SK-N-SH treated with all-trans-retinoic acid at 6 μM for 48 hours (cell line): ENCODE measurements at regions not wholly inside any gene's neighbourhood (a gene's known extent, or its start where the extent isn't known, plus 50 kb on each side); places are given as distances from the start of the nearest gene placed in this dataset.

Experiments
- ATAC-seq: fragments of 200-7000 bp; cut with Tn5 transposase; 3 replicates; pipeline ENCODE4 v1.9.1; 2020; ENCODE audit warnings: mild to moderate bottlenecking, moderate library complexity
- BACH2 ChIP-seq: fragments of 250-450 bp; sonication (Bioruptor Pico); IDR thresholded peaks from 2 replicates; pipeline ENCODE4 v1.9.0; 2021; ENCODE audit warnings: mild to moderate bottlenecking, borderline replicate concordance
- CSDC2 ChIP-seq: fragments of 250-450 bp; sonication (Bioruptor Pico); IDR thresholded peaks from 2 replicates; pipeline ENCODE4 v1.5.0; 2020; ENCODE audit warnings: mild to moderate bottlenecking, moderate library complexity
- ESRRG ChIP-seq: fragments of 250-450 bp; sonication (Bioruptor Pico); IDR thresholded peaks from 2 replicates; pipeline ENCODE4 v1.6.1; 2021; ENCODE audit warnings: mild to moderate bottlenecking
- GLIS3 ChIP-seq: fragments of 250-450 bp; sonication (Bioruptor Pico); IDR thresholded peaks from 2 replicates; pipeline ENCODE4 v1.5.0; 2020; ENCODE audit warnings: mild to moderate bottlenecking, moderate library complexity
- ISL1 ChIP-seq: fragments of 250-450 bp; sonication (Bioruptor Pico); IDR thresholded peaks from 2 replicates; pipeline ENCODE4 v2.1.2; 2022; ENCODE audit warnings: mild to moderate bottlenecking, moderate library complexity
- OSR1 ChIP-seq: fragments of 250-450 bp; sonication (Bioruptor Pico); IDR thresholded peaks from 2 replicates; pipeline ENCODE4 v1.8.0; 2022; ENCODE audit warnings: moderate library complexity, mild to moderate bottlenecking, inconsistent platforms
- RARB ChIP-seq: fragments of 250-450 bp; sonication (Bioruptor Pico); IDR thresholded peaks from 2 replicates; pipeline ENCODE4 v1.8.0; 2021; ENCODE audit warnings: mild to moderate bottlenecking, moderate library complexity
- SNAI2 ChIP-seq: fragments of 250-450 bp; sonication (Bioruptor Pico); IDR thresholded peaks from 2 replicates; pipeline ENCODE4 v1.5.0; 2020; ENCODE audit warnings: mild to moderate bottlenecking, moderate library complexity
- TCF4 ChIP-seq: fragments of 250-450 bp; sonication (Bioruptor Pico); IDR thresholded peaks from 2 replicates; pipeline ENCODE4 v1.8.0; 2021; ENCODE audit warnings: mild to moderate bottlenecking, moderate library complexity, borderline replicate concordance
- TOX ChIP-seq: fragments of 250-450 bp; sonication (Bioruptor Pico); IDR thresholded peaks from 2 replicates; pipeline ENCODE4 v1.8.0; 2021; ENCODE audit warnings: mild to moderate bottlenecking, moderate library complexity, borderline replicate concordance
- ZC3H10 ChIP-seq: fragments of 250-450 bp; sonication (Bioruptor Pico); IDR thresholded peaks from 2 replicates; pipeline ENCODE4 v1.5.1; 2021; ENCODE audit warnings: mild to moderate bottlenecking, moderate library complexity
- ZNF565 ChIP-seq: fragments of 450-650 bp; formaldehyde crosslinking; conservative IDR thresholded peaks from 2 replicates; pipeline ENCODE4 v1.5.0; 2020; ENCODE audit warnings: low read depth, mild to moderate bottlenecking, moderate library complexity
- ZNF8 ChIP-seq: fragments of 450-650 bp; formaldehyde crosslinking; IDR thresholded peaks from 2 replicates; pipeline ENCODE4 v1.5.0; 2020; ENCODE audit warnings: mild to moderate bottlenecking, moderate library complexity
- TF ChIP-seq, protein P1 (sequence below): fragments of 250-450 bp; sonication (Bioruptor Pico); IDR thresholded peaks from 2 replicates; pipeline ENCODE4 v1.5.0; 2020; ENCODE audit warnings: mild to moderate bottlenecking, moderate library complexity
- TF ChIP-seq, protein P2 (sequence below): fragments of 250-450 bp; sonication (Bioruptor Pico); IDR thresholded peaks from 2 replicates; pipeline ENCODE4 v1.8.0; 2020; ENCODE audit warnings: mild to moderate bottlenecking, moderate library complexity, borderline replicate concordance
- TF ChIP-seq, protein P3 (sequence below): fragments of 250-450 bp; sonication (Bioruptor Pico); IDR thresholded peaks from 2 replicates; pipeline ENCODE4 v1.5.1; 2020; ENCODE audit warnings: low read depth, mild to moderate bottlenecking, moderate library complexity
- TF ChIP-seq, protein P4 (sequence below): fragments of 250-450 bp; sonication (Bioruptor Pico); IDR thresholded peaks from 2 replicates; pipeline ENCODE4 v1.8.0; 2021; ENCODE audit warnings: low read depth, mild to moderate bottlenecking, moderate library complexity, borderline replicate concordance

DNA sequence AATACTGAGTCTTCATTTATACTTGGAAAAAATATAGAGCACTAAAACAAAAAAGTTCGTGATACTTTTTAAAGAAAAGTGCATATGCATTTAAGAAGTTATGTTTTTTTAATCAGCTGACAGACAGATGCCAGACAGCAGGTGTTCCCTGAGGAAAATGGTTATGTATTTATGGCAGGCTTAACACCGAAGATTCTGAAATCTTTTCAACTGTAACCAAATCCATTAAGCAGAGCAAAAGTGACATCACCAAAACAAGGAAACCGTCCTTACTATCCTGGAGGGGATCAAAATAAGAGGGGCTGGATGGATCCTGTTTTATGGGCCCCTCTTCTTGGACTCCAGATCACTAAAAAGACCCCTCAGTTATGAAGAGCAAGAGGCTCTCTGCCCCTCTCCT lies 404.9 kb upstream of the ADAMTS16 start:
- ATAC-seq, result no peak

DNA sequence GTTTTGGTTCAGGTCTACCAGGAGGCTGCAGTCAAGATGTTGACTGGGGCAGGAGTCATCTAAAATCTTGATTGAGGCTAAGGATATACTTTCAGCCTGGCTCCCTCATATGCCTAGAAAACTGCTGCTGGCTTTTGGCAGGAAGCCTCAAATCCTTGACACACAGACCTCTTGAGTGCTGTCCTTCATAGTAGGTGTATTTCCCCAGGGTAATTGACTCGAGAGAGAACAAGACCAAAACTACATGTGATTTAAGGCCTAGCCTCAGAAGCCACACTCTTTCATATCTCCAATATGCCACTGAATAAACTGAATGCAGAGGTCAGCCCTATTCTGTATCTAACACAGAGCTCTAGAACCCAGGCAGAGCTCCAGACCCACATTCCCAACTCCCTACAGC lies 402.3 kb upstream of the ADAMTS16 start:
- TF ChIP-seq, protein P1, sequence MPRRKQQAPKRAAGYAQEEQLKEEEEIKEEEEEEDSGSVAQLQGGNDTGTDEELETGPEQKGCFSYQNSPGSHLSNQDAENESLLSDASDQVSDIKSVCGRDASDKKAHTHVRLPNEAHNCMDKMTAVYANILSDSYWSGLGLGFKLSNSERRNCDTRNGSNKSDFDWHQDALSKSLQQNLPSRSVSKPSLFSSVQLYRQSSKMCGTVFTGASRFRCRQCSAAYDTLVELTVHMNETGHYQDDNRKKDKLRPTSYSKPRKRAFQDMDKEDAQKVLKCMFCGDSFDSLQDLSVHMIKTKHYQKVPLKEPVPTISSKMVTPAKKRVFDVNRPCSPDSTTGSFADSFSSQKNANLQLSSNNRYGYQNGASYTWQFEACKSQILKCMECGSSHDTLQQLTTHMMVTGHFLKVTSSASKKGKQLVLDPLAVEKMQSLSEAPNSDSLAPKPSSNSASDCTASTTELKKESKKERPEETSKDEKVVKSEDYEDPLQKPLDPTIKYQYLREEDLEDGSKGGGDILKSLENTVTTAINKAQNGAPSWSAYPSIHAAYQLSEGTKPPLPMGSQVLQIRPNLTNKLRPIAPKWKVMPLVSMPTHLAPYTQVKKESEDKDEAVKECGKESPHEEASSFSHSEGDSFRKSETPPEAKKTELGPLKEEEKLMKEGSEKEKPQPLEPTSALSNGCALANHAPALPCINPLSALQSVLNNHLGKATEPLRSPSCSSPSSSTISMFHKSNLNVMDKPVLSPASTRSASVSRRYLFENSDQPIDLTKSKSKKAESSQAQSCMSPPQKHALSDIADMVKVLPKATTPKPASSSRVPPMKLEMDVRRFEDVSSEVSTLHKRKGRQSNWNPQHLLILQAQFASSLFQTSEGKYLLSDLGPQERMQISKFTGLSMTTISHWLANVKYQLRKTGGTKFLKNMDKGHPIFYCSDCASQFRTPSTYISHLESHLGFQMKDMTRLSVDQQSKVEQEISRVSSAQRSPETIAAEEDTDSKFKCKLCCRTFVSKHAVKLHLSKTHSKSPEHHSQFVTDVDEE (CRISPR knock-in tag), result no peak
- TF ChIP-seq, protein P2, sequence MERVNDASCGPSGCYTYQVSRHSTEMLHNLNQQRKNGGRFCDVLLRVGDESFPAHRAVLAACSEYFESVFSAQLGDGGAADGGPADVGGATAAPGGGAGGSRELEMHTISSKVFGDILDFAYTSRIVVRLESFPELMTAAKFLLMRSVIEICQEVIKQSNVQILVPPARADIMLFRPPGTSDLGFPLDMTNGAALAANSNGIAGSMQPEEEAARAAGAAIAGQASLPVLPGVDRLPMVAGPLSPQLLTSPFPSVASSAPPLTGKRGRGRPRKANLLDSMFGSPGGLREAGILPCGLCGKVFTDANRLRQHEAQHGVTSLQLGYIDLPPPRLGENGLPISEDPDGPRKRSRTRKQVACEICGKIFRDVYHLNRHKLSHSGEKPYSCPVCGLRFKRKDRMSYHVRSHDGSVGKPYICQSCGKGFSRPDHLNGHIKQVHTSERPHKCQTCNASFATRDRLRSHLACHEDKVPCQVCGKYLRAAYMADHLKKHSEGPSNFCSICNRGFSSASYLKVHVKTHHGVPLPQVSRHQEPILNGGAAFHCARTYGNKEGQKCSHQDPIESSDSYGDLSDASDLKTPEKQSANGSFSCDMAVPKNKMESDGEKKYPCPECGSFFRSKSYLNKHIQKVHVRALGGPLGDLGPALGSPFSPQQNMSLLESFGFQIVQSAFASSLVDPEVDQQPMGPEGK (CRISPR knock-in tag), result no peak
- TF ChIP-seq GLIS3, result no peak
- no peak for TF ChIP-seq RARB (CRISPR knock-in tag)
- TF ChIP-seq, protein P3, sequence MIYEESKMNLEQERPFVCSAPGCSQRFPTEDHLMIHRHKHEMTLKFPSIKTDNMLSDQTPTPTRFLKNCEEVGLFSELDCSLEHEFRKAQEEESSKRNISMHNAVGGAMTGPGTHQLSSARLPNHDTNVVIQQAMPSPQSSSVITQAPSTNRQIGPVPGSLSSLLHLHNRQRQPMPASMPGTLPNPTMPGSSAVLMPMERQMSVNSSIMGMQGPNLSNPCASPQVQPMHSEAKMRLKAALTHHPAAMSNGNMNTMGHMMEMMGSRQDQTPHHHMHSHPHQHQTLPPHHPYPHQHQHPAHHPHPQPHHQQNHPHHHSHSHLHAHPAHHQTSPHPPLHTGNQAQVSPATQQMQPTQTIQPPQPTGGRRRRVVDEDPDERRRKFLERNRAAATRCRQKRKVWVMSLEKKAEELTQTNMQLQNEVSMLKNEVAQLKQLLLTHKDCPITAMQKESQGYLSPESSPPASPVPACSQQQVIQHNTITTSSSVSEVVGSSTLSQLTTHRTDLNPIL (CRISPR knock-in tag), result no peak
- TF ChIP-seq ZC3H10 (CRISPR knock-in tag), result no peak
- no peak for TF ChIP-seq SNAI2 (CRISPR knock-in tag)
- TF ChIP-seq, protein P4, sequence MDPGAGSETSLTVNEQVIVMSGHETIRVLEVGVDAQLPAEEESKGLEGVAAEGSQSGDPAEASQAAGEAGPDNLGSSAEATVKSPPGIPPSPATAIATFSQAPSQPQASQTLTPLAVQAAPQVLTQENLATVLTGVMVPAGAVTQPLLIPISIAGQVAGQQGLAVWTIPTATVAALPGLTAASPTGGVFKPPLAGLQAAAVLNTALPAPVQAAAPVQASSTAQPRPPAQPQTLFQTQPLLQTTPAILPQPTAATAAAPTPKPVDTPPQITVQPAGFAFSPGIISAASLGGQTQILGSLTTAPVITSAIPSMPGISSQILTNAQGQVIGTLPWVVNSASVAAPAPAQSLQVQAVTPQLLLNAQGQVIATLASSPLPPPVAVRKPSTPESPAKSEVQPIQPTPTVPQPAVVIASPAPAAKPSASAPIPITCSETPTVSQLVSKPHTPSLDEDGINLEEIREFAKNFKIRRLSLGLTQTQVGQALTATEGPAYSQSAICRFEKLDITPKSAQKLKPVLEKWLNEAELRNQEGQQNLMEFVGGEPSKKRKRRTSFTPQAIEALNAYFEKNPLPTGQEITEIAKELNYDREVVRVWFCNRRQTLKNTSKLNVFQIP (CRISPR knock-in tag), result no peak
- no peak for TF ChIP-seq TCF4 (CRISPR knock-in tag)
- TF ChIP-seq ISL1, result no peak
- no peak for TF ChIP-seq ESRRG
- ATAC-seq, result no peak

More for the DNA sequence above, 404.9 kb upstream of the ADAMTS16 start:
- TF ChIP-seq, protein P1 (CRISPR knock-in tag), result no peak
- no peak for TF ChIP-seq ZNF8 (CRISPR knock-in tag)
- no peak for TF ChIP-seq ZC3H10 (CRISPR knock-in tag)
- TF ChIP-seq TOX, result no peak
- TF ChIP-seq BACH2 (CRISPR knock-in tag), result no peak
- TF ChIP-seq CSDC2 (CRISPR knock-in tag), result no peak
- no peak for TF ChIP-seq GLIS3
- TF ChIP-seq, protein P2 (CRISPR knock-in tag), result no peak
- no peak for TF ChIP-seq ESRRG
- TF ChIP-seq, protein P3 (CRISPR knock-in tag), result no peak
- no peak for TF ChIP-seq ISL1
- no peak for TF ChIP-seq OSR1
- TF ChIP-seq ZNF565, result no peak
